ENCODE measurements at regions not wholly inside any gene's neighbourhood (a gene's known extent, or its start where the extent isn't known, plus 50 kb on each side); places are given as distances from the start of the nearest gene placed in this dataset.

DNA sequence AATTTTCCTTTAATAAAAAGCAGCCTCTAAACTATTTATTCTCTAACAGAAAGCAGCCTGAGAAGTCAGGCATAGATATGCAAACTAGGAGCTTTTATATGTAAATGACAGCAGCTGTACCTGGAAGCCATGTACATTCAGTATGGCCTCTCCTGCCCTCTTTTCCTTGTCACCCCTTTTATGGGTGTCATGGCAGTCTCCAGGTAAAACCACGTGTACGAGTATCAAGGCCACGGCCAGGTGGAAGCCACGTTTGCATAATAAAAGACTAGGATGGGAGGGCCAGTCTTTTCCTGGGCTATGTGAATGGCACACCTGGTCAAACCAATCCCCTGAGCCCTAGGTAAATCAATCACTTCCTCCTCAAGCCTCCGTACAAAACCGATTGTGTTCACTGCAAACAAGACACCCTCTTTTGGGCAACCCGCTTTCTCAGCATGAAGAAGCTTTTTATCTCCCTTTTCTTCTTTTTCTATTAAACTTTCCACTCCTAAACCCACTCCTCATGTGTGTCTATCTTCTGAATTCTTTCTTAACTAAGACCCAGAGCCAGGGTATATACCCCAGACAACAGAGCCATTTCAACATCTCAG, 419.5 kb upstream of the CTNND2 start:
- no peak overlapping the region for H3K27ac ChIP-seq
- no peak overlapping the region for H3K4me3 ChIP-seq
- H3K9me3 ChIP-seq = no peaks in the 10 kb centered on the region
- no peaks in the 10 kb centered on the region for H3K27me3 ChIP-seq
- no peaks in the 10 kb centered on the region for H3K36me3 ChIP-seq
- H3K4me1 ChIP-seq = no peaks in the 10 kb centered on the region
- WGBS = 66% methylated on average over 7 of the region's 7 CpGs
- TF ChIP-seq POLR2A (IDR thresholded peaks at IDR 0.05) = no peak
- DNase-seq (ENCODE audit: low spot score in 2 of 2) = no peak

DNA sequence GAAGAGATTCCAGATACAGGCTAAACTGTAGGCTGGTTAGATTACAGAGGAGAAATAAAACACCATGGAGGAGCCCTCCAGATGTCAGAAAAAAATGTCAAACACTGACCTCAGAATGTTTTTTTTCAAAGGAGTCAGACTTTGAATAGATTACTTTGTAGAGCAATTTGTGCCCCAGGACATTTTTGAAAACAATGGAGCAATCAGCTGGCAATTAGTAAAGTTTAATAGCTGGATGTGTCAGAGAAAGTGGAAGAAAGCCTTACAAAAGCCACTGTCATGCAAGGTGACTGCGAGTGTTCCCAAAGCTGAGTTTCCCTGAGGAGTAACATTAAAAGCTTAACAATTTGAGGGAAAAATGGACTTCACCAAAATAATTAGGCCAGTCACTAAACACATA, 417.8 kb upstream of the CTNND2 start:
- Histone ChIP-seq H3K27ac (no peak overlapping the region), H3K9me3 (no peaks in the 10 kb centered on the region), H3K27me3 (no peaks in the 10 kb centered on the region), H3K36me3 (no peaks in the 10 kb centered on the region), H3K4me3 (no peak overlapping the region), H3K4me1 (no peaks in the 10 kb centered on the region)
- TF ChIP-seq POLR2A (IDR thresholded peaks at IDR 0.05) (no peak), EP300 (IDR thresholded peaks at IDR 0.05) (no peak), POLR2AphosphoS5 (IDR thresholded peaks at IDR 0.05) (no peak)
- TF ChIP-seq, protein P1, sequence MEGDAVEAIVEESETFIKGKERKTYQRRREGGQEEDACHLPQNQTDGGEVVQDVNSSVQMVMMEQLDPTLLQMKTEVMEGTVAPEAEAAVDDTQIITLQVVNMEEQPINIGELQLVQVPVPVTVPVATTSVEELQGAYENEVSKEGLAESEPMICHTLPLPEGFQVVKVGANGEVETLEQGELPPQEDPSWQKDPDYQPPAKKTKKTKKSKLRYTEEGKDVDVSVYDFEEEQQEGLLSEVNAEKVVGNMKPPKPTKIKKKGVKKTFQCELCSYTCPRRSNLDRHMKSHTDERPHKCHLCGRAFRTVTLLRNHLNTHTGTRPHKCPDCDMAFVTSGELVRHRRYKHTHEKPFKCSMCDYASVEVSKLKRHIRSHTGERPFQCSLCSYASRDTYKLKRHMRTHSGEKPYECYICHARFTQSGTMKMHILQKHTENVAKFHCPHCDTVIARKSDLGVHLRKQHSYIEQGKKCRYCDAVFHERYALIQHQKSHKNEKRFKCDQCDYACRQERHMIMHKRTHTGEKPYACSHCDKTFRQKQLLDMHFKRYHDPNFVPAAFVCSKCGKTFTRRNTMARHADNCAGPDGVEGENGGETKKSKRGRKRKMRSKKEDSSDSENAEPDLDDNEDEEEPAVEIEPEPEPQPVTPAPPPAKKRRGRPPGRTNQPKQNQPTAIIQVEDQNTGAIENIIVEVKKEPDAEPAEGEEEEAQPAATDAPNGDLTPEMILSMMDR (IDR thresholded peaks at IDR 0.05) = no peak
- 50% methylated on average over 1 of the region's 1 CpG for WGBS
- no peak for DNase-seq (ENCODE audit: low spot score in 2 of 2)

DNA sequence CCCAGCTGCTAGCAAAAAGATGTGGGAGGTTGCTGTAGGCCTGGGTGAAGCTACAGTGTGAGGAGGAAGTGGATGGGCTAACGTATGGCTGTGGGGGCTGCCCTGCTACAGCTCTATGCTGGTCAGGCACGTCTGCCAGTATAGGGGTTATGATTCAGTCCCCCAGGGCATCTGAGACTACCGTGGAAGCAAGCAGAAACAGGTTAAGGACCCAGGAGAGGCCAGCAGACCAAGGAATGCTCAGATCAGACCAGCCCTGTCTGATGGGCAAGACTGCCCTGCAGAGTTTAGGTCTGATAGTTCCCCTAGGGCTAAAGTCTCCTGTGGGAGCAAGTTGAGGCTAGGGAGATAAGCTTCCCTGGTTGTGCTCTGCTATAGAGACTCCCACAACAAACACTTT, 416.1 kb upstream of the CTNND2 start:
- no peaks in the 10 kb centered on the region for H3K4me1 ChIP-seq
- H3K36me3 ChIP-seq = no peaks in the 10 kb centered on the region
- H3K4me3 ChIP-seq = no peak overlapping the region
- no peak overlapping the region for H3K27ac ChIP-seq
- WGBS = 42% methylated on average over 2 of the region's 3 CpGs
- DNase-seq (ENCODE audit: low spot score in 2 of 2) = no peak
- TF ChIP-seq EP300 (IDR thresholded peaks at IDR 0.05) = no peak
- TF ChIP-seq, protein P1 (IDR thresholded peaks at IDR 0.05) = no peak
- no peak for TF ChIP-seq POLR2A (IDR thresholded peaks at IDR 0.05)
- no peak for TF ChIP-seq POLR2AphosphoS5 (IDR thresholded peaks at IDR 0.05)
- no peaks in the 10 kb centered on the region for H3K27me3 ChIP-seq
- no peaks in the 10 kb centered on the region for H3K9me3 ChIP-seq

DNA sequence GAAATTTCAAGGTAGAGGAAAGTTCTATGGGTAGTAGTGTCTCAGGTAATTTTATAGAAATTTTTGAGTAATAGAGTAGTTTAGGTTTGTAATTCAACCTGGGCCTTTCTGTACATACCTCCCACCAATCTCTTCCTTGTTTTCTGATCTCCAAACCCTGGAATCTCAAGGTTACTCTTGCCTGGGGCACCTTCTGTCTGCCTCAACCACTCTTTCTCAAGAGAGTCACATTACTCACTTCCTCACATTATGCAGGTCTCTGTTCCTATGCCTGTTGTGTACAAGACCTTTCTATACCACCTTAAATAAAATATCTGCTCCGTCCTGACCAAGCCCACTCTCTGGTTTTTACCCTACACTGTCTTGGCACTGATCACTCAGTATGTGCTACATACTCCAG, 412.6 kb upstream of the CTNND2 start:
- no peak for DNase-seq (ENCODE audit: low spot score in 2 of 2)
- H3K27ac ChIP-seq = no peak overlapping the region
- 54% methylated on average over 1 of the region's 1 CpG for WGBS
- H3K4me3 ChIP-seq = no peak overlapping the region
- H3K9me3 ChIP-seq = no peaks in the 10 kb centered on the region
- H3K4me1 ChIP-seq = no peaks in the 10 kb centered on the region
- no peaks in the 10 kb centered on the region for H3K36me3 ChIP-seq
- no peaks in the 10 kb centered on the region for H3K27me3 ChIP-seq
- TF ChIP-seq, protein P1 (IDR thresholded peaks at IDR 0.05) = no peak
- no peak for TF ChIP-seq POLR2A (IDR thresholded peaks at IDR 0.05)
- TF ChIP-seq EP300 (IDR thresholded peaks at IDR 0.05) = no peak
- TF ChIP-seq POLR2AphosphoS5 (IDR thresholded peaks at IDR 0.05) = no peak

DNA sequence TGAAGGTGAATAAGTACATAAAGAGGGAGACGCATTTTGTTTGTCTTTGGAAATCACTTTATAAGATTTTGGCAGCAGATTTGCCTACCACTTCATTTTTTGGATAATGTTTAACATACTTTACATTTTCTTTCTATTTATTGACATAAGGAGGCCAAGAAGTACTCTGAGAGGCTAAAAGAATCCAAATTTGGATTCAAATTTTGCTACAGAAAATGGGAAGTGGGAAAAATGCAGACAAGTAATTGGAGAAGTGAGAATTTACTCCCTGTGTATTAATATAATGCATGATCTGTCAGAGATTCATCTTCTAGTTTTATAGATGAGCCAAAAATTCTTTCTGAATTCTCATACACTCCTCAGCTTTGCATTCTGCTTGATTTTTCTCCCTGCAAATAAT, 411.2 kb upstream of the CTNND2 start:
- Histone ChIP-seq H3K4me3 (no peak overlapping the region), H3K4me1 (no peaks in the 10 kb centered on the region), H3K36me3 (no peaks in the 10 kb centered on the region), H3K27me3 (no peaks in the 10 kb centered on the region), H3K9me3 (no peaks in the 10 kb centered on the region), H3K27ac (no peak overlapping the region)
- DNase-seq (ENCODE audit: low spot score in 2 of 2) = no peak
- TF ChIP-seq, protein P1 (IDR thresholded peaks at IDR 0.05) = no peak
- TF ChIP-seq POLR2A (IDR thresholded peaks at IDR 0.05) (no peak), POLR2AphosphoS5 (IDR thresholded peaks at IDR 0.05) (no peak), EP300 (IDR thresholded peaks at IDR 0.05) (no peak)
- 40% methylated on average over 1 of the region's 1 CpG for WGBS

DNA sequence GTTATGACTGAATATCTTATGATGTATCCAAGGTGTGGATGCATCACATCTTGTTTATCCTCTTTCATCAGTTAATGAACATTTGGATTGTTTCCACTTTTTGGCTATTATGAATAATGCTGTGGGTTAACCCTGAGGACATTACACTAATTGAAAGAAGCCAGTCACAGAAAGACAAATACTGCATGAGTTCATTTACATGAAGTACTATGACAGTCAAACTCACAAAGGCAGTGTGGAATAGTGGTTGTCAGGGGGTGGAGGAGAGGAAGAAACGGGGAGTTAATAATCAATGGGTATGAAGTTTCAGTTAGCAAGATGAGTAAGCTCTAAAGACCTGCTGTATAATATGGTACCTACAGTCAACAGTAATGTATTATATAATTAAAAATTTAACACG, 409.4 kb upstream of the CTNND2 start:
- Histone ChIP-seq H3K36me3 (no peaks in the 10 kb centered on the region), H3K27me3 (no peaks in the 10 kb centered on the region), H3K4me1 (no peaks in the 10 kb centered on the region), H3K9me3 (no peaks in the 10 kb centered on the region), H3K4me3 (no peak overlapping the region), H3K27ac (no peak overlapping the region)
- 74% methylated on average over 2 of the region's 2 CpGs for WGBS
- TF ChIP-seq, protein P1 (IDR thresholded peaks at IDR 0.05) = no peak
- TF ChIP-seq POLR2A (IDR thresholded peaks at IDR 0.05) (no peak), EP300 (IDR thresholded peaks at IDR 0.05) (no peak), POLR2AphosphoS5 (IDR thresholded peaks at IDR 0.05) (no peak)
- DNase-seq (ENCODE audit: low spot score in 2 of 2) = no peak
